ENCODE measurements at regions not wholly inside any gene's neighbourhood (a gene's known extent, or its start where the extent isn't known, plus 50 kb on each side); places are given as distances from the start of the nearest gene placed in this dataset.

- no peak for TF ChIP-seq CTCF (IDR thresholded peaks at IDR 0.05)
- TF ChIP-seq RFX5 (IDR thresholded peaks at IDR 0.05; ENCODE audit: low read length), result no peak
- no peak for TF ChIP-seq POLR2AphosphoS5 (IDR thresholded peaks at IDR 0.05; ENCODE audit: low read depth, low read length)
- TF ChIP-seq JUND (IDR thresholded peaks at IDR 0.05), result no peak
- TF ChIP-seq EZH2phosphoT487 (IDR thresholded peaks at IDR 0.05; ENCODE audit: borderline replicate concordance, low read depth), result no peak
- TF ChIP-seq, protein P1, sequence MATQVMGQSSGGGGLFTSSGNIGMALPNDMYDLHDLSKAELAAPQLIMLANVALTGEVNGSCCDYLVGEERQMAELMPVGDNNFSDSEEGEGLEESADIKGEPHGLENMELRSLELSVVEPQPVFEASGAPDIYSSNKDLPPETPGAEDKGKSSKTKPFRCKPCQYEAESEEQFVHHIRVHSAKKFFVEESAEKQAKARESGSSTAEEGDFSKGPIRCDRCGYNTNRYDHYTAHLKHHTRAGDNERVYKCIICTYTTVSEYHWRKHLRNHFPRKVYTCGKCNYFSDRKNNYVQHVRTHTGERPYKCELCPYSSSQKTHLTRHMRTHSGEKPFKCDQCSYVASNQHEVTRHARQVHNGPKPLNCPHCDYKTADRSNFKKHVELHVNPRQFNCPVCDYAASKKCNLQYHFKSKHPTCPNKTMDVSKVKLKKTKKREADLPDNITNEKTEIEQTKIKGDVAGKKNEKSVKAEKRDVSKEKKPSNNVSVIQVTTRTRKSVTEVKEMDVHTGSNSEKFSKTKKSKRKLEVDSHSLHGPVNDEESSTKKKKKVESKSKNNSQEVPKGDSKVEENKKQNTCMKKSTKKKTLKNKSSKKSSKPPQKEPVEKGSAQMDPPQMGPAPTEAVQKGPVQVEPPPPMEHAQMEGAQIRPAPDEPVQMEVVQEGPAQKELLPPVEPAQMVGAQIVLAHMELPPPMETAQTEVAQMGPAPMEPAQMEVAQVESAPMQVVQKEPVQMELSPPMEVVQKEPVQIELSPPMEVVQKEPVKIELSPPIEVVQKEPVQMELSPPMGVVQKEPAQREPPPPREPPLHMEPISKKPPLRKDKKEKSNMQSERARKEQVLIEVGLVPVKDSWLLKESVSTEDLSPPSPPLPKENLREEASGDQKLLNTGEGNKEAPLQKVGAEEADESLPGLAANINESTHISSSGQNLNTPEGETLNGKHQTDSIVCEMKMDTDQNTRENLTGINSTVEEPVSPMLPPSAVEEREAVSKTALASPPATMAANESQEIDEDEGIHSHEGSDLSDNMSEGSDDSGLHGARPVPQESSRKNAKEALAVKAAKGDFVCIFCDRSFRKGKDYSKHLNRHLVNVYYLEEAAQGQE (IDR thresholded peaks at IDR 0.05; ENCODE audit: low read depth, low read length), result no peak
These were observed 70.4 kb upstream of the TMEM17 start for GRCh38 chr2:62576276-62576939.

Data from SK-N-SH (cell line).